GM12878 (cell line): ENCODE measurements at regions not wholly inside any gene's neighbourhood (a gene's known extent, or its start where the extent isn't known, plus 50 kb on each side); places are given as distances from the start of the nearest gene placed in this dataset.

Source experiments
- ATAC-seq: fragments of 200-7000 bp; cut with Tn5 transposase; 3 replicates; pipeline ENCODE4 v1.9.1; 2020; ENCODE audit warnings: mild to moderate bottlenecking, moderate library complexity
- BruUV-seq: library from RNA; stranded (reverse); fragments of 400-500 nt; replicated peaks from 2 replicates; lab custom pipeline; 2021; lab: Mats Ljungman, UMichigan
- CTCF ChIA-PET: fragments of 300-600 bp; sonication (Branson Sonifier 250); formaldehyde crosslinking; extraction: SDS; loops from one replicate; lab custom pipeline; 2021; ENCODE audit warnings: inconsistent platforms; lab: Yijun Ruan, JAX
- POLR2A ChIA-PET: fragments of 350-600 bp; formaldehyde crosslinking; extraction: SDS; loops from one replicate; lab custom pipeline; 2021; ENCODE audit warnings: inconsistent platforms; lab: Charles Lee
- RAD21 ChIA-PET: fragments of 300-600 bp; sonication (Branson Sonifier 250); formaldehyde crosslinking; loops from one replicate; lab custom pipeline; 2023; ENCODE audit warnings: antibody characterized with exemption; ENCODE audit not compliant: unreplicated experiment; lab: Charles Lee
- SMC1A ChIA-PET: fragments of 300-600 bp; sonication (Branson Sonifier 250); formaldehyde crosslinking; loops from one replicate; lab custom pipeline; 2023; ENCODE audit not compliant: unreplicated experiment, uncharacterized antibody; lab: Charles Lee
- DNase-seq: peaks from one replicate; pipeline ENCODE4 v3.0.0-alpha.2; 2011; ENCODE audit warnings: low read depth, low spot score
- FAIRE-seq: peaks from 3 replicates; lab custom pipeline; 2011; peaks lifted over from hg19 to GRCh38; lab: Jason Lieb, UNC
- H2AFZ ChIP-seq: 2 replicates; pipeline ENCODE4 v1.6.0; 2011; ENCODE audit warnings: low read depth, low read length, control low read depth; ENCODE audit not compliant: control insufficient read depth
- H3K27ac ChIP-seq: 2 replicates; pipeline ENCODE4 v1.5.1; 2011; ENCODE audit warnings: control low read depth; ENCODE audit not compliant: control insufficient read depth, insufficient read depth
- H3K27me3 ChIP-seq, 2 experiments: replicated peaks in 1 of 2; 2 replicates each; pipeline versions ENCODE4 v1.6.0 to v1.6.1; 2011; ENCODE audit warnings: low read length in 1 of 2; ENCODE audit not compliant: control insufficient read depth in 2 of 2, insufficient read depth in 2 of 2
- H3K36me3 ChIP-seq, 2 experiments: 2 replicates each; pipeline ENCODE4 v1.5.1; 2011; ENCODE audit warnings: low read length in 1 of 2; ENCODE audit not compliant: control insufficient read depth in 2 of 2, insufficient read depth in 2 of 2
- H3K4me1 ChIP-seq: 2 replicates; pipeline ENCODE4 v1.6.1; 2011; ENCODE audit warnings: mild to moderate bottlenecking, low read length, moderate library complexity, mixed read lengths; ENCODE audit not compliant: control insufficient read depth, insufficient read depth
- H3K4me2 ChIP-seq: 2 replicates; pipeline ENCODE4 v1.6.0; 2011; ENCODE audit warnings: control low read depth; ENCODE audit not compliant: control insufficient read depth, insufficient read depth
- H3K4me3 ChIP-seq: fragments of 200-600 bp; sonication (generic); 2 replicates; pipeline ENCODE4 v1.5.1; 2016
- H3K79me2 ChIP-seq: 2 replicates; pipeline ENCODE4 v1.6.0; 2011; ENCODE audit warnings: low read length; ENCODE audit not compliant: control insufficient read depth, insufficient read depth
- H3K9ac ChIP-seq: 2 replicates; pipeline ENCODE4 v1.8.0; 2011; ENCODE audit warnings: low read length, control low read depth, mixed read lengths; ENCODE audit not compliant: control insufficient read depth, insufficient read depth
- H3K9me3 ChIP-seq: replicated peaks from 3 replicates; pipeline ENCODE4 v1.5.1; 2011; ENCODE audit warnings: mild to moderate bottlenecking, low read length; ENCODE audit not compliant: control insufficient read depth, insufficient read depth
- H4K20me1 ChIP-seq: 2 replicates; pipeline ENCODE4 v1.6.0; 2011; ENCODE audit not compliant: control insufficient read depth, insufficient read depth
- CBX5 ChIP-seq: sonication (generic); IDR thresholded peaks from 2 replicates; pipeline ENCODE4 v1.6.1; 2016; ENCODE audit warnings: low read depth, moderate library complexity, mild to moderate bottlenecking, inconsistent platforms
- KAT2A ChIP-seq: conservative IDR thresholded peaks from 2 replicates; pipeline ENCODE4 v1.6.1; 2011; ENCODE audit warnings: low read depth, low read length; ENCODE audit not compliant: control insufficient read depth
- KDM1A ChIP-seq: fragments of 200-600 bp; sonication (generic); IDR thresholded peaks from 2 replicates; pipeline ENCODE4 v1.6.1; 2016; ENCODE audit warnings: borderline replicate concordance
- NBN ChIP-seq: fragments of 450-650 bp; IDR thresholded peaks from 2 replicates; pipeline ENCODE4 v1.6.1; 2016
- NR2C1 ChIP-seq: fragments of 450-650 bp; IDR thresholded peaks from 2 replicates; pipeline ENCODE4 v1.6.1; 2017; ENCODE audit warnings: antibody characterized with exemption, mild to moderate bottlenecking, moderate library complexity
- NR2C2 ChIP-seq: IDR thresholded peaks from 2 replicates; pipeline ENCODE4 v1.6.1; 2011; ENCODE audit warnings: borderline replicate concordance, low read depth; ENCODE audit not compliant: control insufficient read depth, insufficient read length
- RELB ChIP-seq: fragments of 450-650 bp; IDR thresholded peaks from 2 replicates; pipeline ENCODE4 v1.6.1; 2017; ENCODE audit warnings: low read depth, mild to moderate bottlenecking, moderate library complexity
- RUNX3 ChIP-seq: IDR thresholded peaks from 2 replicates; pipeline ENCODE4 v1.6.1; 2012; ENCODE audit warnings: low read length, inconsistent platforms
- SIX5 ChIP-seq: IDR thresholded peaks from 2 replicates; pipeline ENCODE4 v1.6.1; 2011; ENCODE audit warnings: mild to moderate bottlenecking, low read depth, low read length, moderate library complexity; ENCODE audit not compliant: severe bottlenecking
- SPI1 ChIP-seq: IDR thresholded peaks from 2 replicates; pipeline ENCODE4 v1.6.1; 2011; ENCODE audit warnings: low read depth, mild to moderate bottlenecking, low read length, moderate library complexity, borderline replicate concordance; ENCODE audit not compliant: insufficient read depth
- SREBF2 ChIP-seq: IDR thresholded peaks from 2 replicates; pipeline ENCODE4 v1.6.1; 2012; ENCODE audit warnings: mild to moderate bottlenecking, low read length
- USF2 ChIP-seq: IDR thresholded peaks from 2 replicates; pipeline ENCODE4 v1.6.1; 2011; ENCODE audit warnings: low read depth, low read length, improper control_type of control experiment, borderline replicate concordance
- ZNF384 ChIP-seq: IDR thresholded peaks from 2 replicates; pipeline ENCODE4 v1.6.1; 2012; ENCODE audit warnings: low read depth, mild to moderate bottlenecking, low read length, improper control_type of control experiment, borderline replicate concordance
- WGBS: methylation state at CpG from one replicate; pipeline ENCODE4 v1.1.6; 2016; ENCODE audit warnings: low lambda C conversion rate; ENCODE audit not compliant: insufficient replicate concordance, insufficient coverage; ENCODE audit errors: missing lambda C conversion rate; 5-methylcytosine and 5-hydroxymethylcytosine counted together
- in situ Hi-C: fragments of 300-500 bp; cut with MboI; formaldehyde crosslinking; loops from 9 replicates; pipeline ENCODE4 v1.14.3; 2018; ENCODE audit warnings: mixed read lengths
- intact Hi-C: fragments of 100-400 bp; cut with micrococcal nuclease; formaldehyde crosslinking; loops from one replicate; pipeline ENCODE4 v1.14.2; 2022; ENCODE audit not compliant: unreplicated experiment
- TF ChIP-seq, protein P1 (sequence below): fragments of 450-650 bp; IDR thresholded peaks from 2 replicates; pipeline ENCODE4 v1.6.1; 2017; ENCODE audit warnings: antibody characterized with exemption, mild to moderate bottlenecking, moderate library complexity

DNA sequence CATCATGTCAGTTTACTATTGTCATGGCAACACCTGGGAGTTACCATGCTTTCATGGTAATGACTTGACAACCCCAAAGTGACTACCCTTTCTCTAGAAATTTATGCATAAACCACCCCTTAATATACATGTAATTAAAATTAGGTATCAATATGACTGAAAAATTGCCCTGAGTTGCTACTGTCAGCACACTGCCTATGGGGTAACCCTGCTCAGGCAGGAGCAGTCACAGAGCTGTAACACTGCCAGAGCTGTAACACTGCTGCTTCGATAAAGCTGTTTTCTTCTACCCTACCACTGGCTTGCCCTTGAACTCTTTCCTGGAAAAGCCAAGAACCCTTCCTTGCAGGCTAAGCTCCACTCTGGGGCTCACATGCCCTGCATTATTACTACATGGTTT lies 95.5 kb upstream of the SYT4 start:
- no peaks in the 10 kb centered on the region for H3K27me3 ChIP-seq
- in situ Hi-C loops = no loop called here
- POLR2A ChIA-PET = no interaction called here
- SMC1A ChIA-PET = no interaction called here
- no peak overlapping the region for H3K9ac ChIP-seq
- BruUV-seq = no TSS peak
- no peak overlapping the region for H2AFZ ChIP-seq
- no peaks in the 10 kb centered on the region for H4K20me1 ChIP-seq
- intact Hi-C loops = no loop called here
- H3K36me3 ChIP-seq = no peaks in the 10 kb centered on the region
- CTCF ChIA-PET = no interaction called here
- RAD21 ChIA-PET = no interaction called here
- 0% methylated on average over 1 of the region's 1 CpG for WGBS
- TF ChIP-seq KDM1A = no peak
- no peak for TF ChIP-seq ZNF384
- no peak for TF ChIP-seq CBX5
- TF ChIP-seq USF2 = no peak
- no peak for TF ChIP-seq SPI1
- TF ChIP-seq, all 136 proteins: peak for 0
- FAIRE-seq (no peak), DNase-seq (no peak), ATAC-seq (no peak)
- H3K79me2 ChIP-seq = no peaks in the 10 kb centered on the region
- no peak overlapping the region for H3K4me2 ChIP-seq
- H3K9me3 ChIP-seq = no peaks in the 10 kb centered on the region
- H3K27ac ChIP-seq = no peak overlapping the region
- H3K4me3 ChIP-seq = no peak overlapping the region
- no peaks in the 10 kb centered on the region for H3K4me1 ChIP-seq

DNA sequence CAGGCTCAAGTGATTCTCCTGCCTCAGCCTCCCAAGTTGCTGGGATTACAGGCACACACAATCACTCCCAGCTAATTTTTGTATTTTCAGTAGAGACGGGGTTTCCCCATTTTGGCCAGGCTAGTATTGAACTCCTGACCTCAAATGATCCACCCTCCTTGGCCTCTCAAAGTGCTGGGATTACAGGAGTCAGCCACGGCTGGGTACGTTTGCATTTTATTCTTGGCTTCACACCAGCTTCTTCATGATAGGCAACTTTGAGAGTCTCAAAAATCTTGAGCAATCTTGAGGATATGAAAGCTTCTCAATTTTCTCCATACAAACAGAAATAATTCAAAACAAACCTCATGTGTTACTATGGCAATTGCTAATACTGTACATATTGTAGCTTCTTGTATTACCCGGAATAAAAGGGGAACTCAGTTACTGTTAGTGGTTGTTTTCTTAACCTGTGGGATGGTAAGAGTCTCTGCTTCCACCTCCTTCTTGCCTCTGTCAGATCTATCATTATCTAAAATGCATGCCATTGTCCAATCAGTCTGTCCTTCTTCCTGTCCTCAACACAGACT lies 102.9 kb upstream of the SYT4 start:
- Histone ChIP-seq H3K27me3 (no peaks in the 10 kb centered on the region), H3K27ac (no peak overlapping the region), H2AFZ (no peak overlapping the region), H3K36me3 (no peaks in the 10 kb centered on the region), H3K9me3 (no peaks in the 10 kb centered on the region), H3K4me3 (no peak overlapping the region), H3K4me2 (no peak overlapping the region), H3K79me2 (no peaks in the 10 kb centered on the region), H3K4me1 (no peaks in the 10 kb centered on the region), H4K20me1 (no peaks in the 10 kb centered on the region), H3K9ac (no peak overlapping the region)
- no peak for ATAC-seq
- BruUV-seq = no TSS peak
- WGBS = 25% methylated on average over 4 of the region's 4 CpGs
- CTCF ChIA-PET = no interaction called here
- intact Hi-C loops = no loop called here
- POLR2A ChIA-PET = no interaction called here
- DNase-seq = no peak
- RAD21 ChIA-PET = no interaction called here
- no peak for FAIRE-seq
- in situ Hi-C loops = no loop called here
- SMC1A ChIA-PET = no interaction called here
- no peak for TF ChIP-seq SIX5
- TF ChIP-seq RUNX3 = no peak
- no peak for TF ChIP-seq NR2C2
- TF ChIP-seq NBN = no peak
- TF ChIP-seq KAT2A = no peak
- no peak for TF ChIP-seq RELB
- TF ChIP-seq, protein P1, sequence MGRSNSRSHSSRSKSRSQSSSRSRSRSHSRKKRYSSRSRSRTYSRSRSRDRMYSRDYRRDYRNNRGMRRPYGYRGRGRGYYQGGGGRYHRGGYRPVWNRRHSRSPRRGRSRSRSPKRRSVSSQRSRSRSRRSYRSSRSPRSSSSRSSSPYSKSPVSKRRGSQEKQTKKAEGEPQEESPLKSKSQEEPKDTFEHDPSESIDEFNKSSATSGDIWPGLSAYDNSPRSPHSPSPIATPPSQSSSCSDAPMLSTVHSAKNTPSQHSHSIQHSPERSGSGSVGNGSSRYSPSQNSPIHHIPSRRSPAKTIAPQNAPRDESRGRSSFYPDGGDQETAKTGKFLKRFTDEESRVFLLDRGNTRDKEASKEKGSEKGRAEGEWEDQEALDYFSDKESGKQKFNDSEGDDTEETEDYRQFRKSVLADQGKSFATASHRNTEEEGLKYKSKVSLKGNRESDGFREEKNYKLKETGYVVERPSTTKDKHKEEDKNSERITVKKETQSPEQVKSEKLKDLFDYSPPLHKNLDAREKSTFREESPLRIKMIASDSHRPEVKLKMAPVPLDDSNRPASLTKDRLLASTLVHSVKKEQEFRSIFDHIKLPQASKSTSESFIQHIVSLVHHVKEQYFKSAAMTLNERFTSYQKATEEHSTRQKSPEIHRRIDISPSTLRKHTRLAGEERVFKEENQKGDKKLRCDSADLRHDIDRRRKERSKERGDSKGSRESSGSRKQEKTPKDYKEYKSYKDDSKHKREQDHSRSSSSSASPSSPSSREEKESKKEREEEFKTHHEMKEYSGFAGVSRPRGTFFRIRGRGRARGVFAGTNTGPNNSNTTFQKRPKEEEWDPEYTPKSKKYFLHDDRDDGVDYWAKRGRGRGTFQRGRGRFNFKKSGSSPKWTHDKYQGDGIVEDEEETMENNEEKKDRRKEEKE = no peak
- no peak for TF ChIP-seq SREBF2
- TF ChIP-seq NR2C1 = no peak
